Panc1 (cell line): ENCODE measurements at regions not wholly inside any gene's neighbourhood (a gene's known extent, or its start where the extent isn't known, plus 50 kb on each side); places are given as distances from the start of the nearest gene placed in this dataset.

Experiments
- CTCF ChIP-seq: fragments of 450-650 bp; IDR thresholded peaks from 2 replicates; pipeline ENCODE4 v1.5.1; 2017; ENCODE audit warnings: mild to moderate bottlenecking
- SIN3A ChIP-seq: IDR thresholded peaks from 2 replicates; pipeline ENCODE4 v1.6.1; 2012; ENCODE audit warnings: low read depth, mild to moderate bottlenecking, low read length, moderate library complexity, borderline replicate concordance; ENCODE audit not compliant: insufficient read depth
- TCF7L2 ChIP-seq: IDR thresholded peaks from 2 replicates; pipeline ENCODE4 v1.6.1; 2011; ENCODE audit warnings: mild to moderate bottlenecking, low read depth, low read length, inconsistent platforms

- no peak for TF ChIP-seq SIN3A
- no peak for TF ChIP-seq CTCF
- TF ChIP-seq TCF7L2: no peak
These were observed 116.3 kb downstream of the FEM1C start for GRCh38 chr5:115428248-115428647.
